GM21423 (cell line): ENCODE measurements at regions not wholly inside any gene's neighbourhood (a gene's known extent, or its start where the extent isn't known, plus 50 kb on each side); places are given as distances from the start of the nearest gene placed in this dataset.
"Not testable (repeated sequence)": the region's sequence is repeated elsewhere in the genome, so short reads cannot be mapped to it uniquely, and the experiment has no call there.

Source experiments
- ATAC-seq: cut with Tn5 transposase; IDR thresholded peaks from one replicate; pipeline ENCODE4 v1.9.1; 2021; ENCODE audit warnings: mild to moderate bottlenecking, moderate library complexity; ENCODE audit not compliant: unreplicated experiment

GRCh38 chr9:113664181-113664875 lies 200.8 kb downstream of the RGS3 start:
- no peak for ATAC-seq

- ATAC-seq, result no peak
Observed at GRCh38 chr9:113665064-113665463, 201.5 kb downstream of the RGS3 start.

- no peak for ATAC-seq
Observed at GRCh38 chr9:113665756-113666155, 202.2 kb downstream of the RGS3 start.

GRCh38 chr9:113668061-113668460 lies 204.5 kb downstream of the RGS3 start:
- ATAC-seq, result no peak

- ATAC-seq, result no peak
Observed at GRCh38 chr9:113669522-113670115, 206.1 kb downstream of the RGS3 start.

GRCh38 chr9:113673726-113674125 lies 202.4 kb upstream of the ZNF618 start:
- ATAC-seq, result no peak

- ATAC-seq, result no peak
Observed at GRCh38 chr9:113674436-113674835, 201.7 kb upstream of the ZNF618 start.

GRCh38 chr9:113675475-113675941 lies 200.6 kb upstream of the ZNF618 start:
- ATAC-seq, result no peak

GRCh38 chr9:113677057-113677456 lies 199.1 kb upstream of the ZNF618 start:
- no peak for ATAC-seq

GRCh38 chr9:113677569-113677968 lies 198.5 kb upstream of the ZNF618 start:
- ATAC-seq, result no peak

- no peak for ATAC-seq
Observed at GRCh38 chr9:113678119-113678858, 197.8 kb upstream of the ZNF618 start.

- no peak for ATAC-seq
Observed at GRCh38 chr9:113678859-113679256, 197.3 kb upstream of the ZNF618 start.

- no peak for ATAC-seq
Observed at GRCh38 chr9:113682297-113682771, 193.8 kb upstream of the ZNF618 start.

GRCh38 chr9:113685636-113686035 lies 190.5 kb upstream of the ZNF618 start:
- not testable (repeated sequence) for ATAC-seq

- no peak for ATAC-seq
Observed at GRCh38 chr9:113687107-113687679, 188.9 kb upstream of the ZNF618 start.

GRCh38 chr9:113687680-113688371 lies 188.3 kb upstream of the ZNF618 start:
- ATAC-seq, result no peak

- ATAC-seq, result no peak
Observed at GRCh38 chr9:113690055-113690740, 185.9 kb upstream of the ZNF618 start.

GRCh38 chr9:113692256-113692655 lies 183.9 kb upstream of the ZNF618 start:
- no peak for ATAC-seq

- ATAC-seq, result no peak
Observed at GRCh38 chr9:113694912-113695311, 181.2 kb upstream of the ZNF618 start.

GRCh38 chr9:113695440-113695851 lies 180.7 kb upstream of the ZNF618 start:
- ATAC-seq, result no peak
